DMS114 treated with DMSO at 0.1 percent for 48 hours (cell line): ENCODE measurements at regions not wholly inside any gene's neighbourhood (a gene's known extent, or its start where the extent isn't known, plus 50 kb on each side); places are given as distances from the start of the nearest gene placed in this dataset.
"Not testable (repeated sequence)": the region's sequence is repeated elsewhere in the genome, so short reads cannot be mapped to it uniquely, and the experiment has no call there.

Experiments used
- DNase-seq: peaks from one replicate; lab custom pipeline; 2025; ENCODE audit not compliant: unreplicated experiment; lab: John Stamatoyannopoulos, UW

- no peak for DNase-seq
Observed at GRCh38 chrX:74180716-74181115, 123.3 kb upstream of the ZCCHC13 start.

- DNase-seq = no peak
Observed at GRCh38 chrX:74179990-74180389, 124.0 kb upstream of the ZCCHC13 start.

- DNase-seq = no peak
Observed at GRCh38 chrX:74179499-74179898, 124.5 kb upstream of the ZCCHC13 start.

- DNase-seq = no peak
Observed at GRCh38 chrX:74179071-74179470, 124.9 kb upstream of the ZCCHC13 start.

GRCh38 chrX:74178536-74178935 is 125.4 kb upstream of the ZCCHC13 start:
- no peak for DNase-seq

- no peak for DNase-seq
Observed at GRCh38 chrX:74171465-74171864, 132.5 kb upstream of the ZCCHC13 start.

DNA sequence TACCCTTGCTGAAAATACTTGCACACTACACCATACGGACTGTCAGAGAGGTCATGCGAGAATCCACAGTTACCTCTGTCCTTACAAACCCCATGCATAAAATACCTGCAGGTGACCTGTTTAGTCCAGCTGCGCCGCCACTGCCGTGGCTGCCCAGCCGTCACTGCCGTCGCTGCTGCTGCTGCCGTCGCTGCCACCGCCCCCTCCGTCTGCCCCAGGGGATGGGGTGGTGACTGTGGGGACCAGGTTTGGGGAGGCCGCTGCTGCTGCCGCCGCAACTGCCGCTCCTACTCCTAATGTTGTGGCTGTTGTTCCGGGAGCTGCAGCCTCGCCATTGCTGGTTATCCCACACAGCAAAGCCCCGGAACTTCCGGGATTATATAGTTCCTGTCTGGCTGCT is 141.8 kb upstream of the ZCCHC13 start:
- DNase-seq = no peak

DNA sequence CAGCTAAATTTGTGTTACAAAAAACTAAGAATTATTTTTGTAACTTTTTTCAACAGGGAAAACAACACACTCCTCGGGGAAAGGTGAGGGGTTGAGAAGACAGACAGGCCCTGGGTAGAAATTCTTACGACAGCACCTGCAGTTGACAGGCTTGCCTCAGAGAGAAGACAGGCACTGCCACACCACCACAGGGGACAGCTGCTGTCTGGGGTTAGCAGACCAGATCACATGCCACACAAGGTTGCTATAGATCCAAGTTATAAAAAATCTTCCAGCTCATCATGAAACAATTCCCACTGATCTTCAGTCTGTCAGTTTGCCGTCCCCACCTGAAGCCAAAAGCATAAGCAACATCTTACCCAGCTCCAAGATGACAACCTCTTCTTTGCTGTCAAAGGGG is 143.2 kb upstream of the ZCCHC13 start:
- no peak for DNase-seq

DNA sequence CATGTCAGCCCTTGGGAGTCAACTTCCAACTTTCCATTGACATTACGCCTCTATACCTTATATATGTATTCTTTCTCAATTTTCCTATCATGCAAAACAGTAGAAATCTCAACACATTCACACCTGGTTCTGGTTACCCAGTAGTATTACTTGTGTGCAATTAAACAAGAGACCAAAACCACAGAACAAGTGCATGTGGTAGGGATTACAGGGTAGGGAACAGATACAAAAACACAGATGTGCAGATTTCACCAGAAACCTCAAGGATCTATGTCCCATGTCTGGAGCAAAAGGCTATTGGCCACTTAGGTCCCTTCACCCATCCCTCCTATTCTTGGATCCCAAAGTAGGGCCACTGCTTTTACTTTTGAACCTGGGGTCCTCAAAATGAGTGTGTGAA is 143.6 kb upstream of the ZCCHC13 start:
- no peak for DNase-seq

DNA sequence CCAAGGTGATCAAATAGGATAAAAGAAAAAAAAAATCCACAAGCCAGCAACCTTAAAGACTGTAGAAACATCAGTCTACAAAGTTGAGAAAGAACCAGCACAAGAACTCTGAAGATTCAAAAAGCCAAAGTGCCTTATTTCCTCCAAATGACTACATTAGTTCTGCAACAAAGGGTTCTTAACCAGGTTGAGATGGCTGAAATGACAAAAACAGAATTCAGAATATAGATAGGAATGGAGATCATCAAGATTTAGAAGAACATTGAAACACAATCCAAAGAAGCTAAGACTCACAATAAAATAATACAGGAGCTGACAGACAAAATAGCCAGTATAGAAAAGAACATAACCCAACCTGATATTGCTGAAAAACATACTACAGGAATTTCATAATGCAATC is 156.5 kb upstream of the ZCCHC13 start:
- no peak for DNase-seq

DNA sequence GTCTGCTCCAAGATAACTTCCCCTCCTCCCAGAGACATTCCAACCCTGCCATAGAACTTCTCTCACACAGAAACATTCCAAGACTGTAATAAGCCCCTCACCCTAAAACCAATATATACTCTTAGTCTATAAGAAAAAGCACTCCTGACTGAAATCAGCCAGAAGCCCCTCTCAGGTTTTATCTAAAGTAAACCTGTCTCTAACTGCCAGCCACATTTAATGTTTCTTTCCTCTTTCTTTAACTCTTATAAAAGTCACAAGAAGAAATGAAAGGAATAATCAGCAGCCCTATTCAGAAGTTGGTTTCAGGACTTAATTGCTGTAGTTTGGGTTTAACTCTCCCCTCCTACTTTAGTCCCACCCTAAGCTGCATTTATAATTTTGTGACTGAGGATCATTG is 165.0 kb upstream of the ZCCHC13 start:
- DNase-seq = no peak

- DNase-seq = peak; percentile 55
Observed at GRCh38 chrX:74133156-74133796, 170.7 kb upstream of the ZCCHC13 start.

DNA sequence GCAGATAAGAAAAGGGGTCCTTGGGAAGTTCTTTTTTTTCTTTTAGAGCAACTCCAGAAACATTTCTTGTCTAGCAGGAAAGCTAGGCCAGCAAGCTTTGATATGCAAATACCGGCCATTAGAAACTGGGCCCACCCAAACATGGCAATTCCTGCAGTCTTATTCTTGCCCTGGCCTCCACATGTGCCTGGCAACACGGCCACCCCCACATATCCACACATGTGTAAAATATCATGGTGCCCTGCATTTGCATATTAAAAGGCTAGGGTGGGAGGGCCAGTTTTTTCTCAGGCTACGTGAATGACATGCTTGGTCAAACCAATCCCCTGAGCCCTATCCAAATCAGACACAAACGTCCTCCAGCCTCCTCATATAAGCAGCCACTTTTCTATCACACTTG is 171.7 kb upstream of the ZCCHC13 start:
- DNase-seq = no peak

DNA sequence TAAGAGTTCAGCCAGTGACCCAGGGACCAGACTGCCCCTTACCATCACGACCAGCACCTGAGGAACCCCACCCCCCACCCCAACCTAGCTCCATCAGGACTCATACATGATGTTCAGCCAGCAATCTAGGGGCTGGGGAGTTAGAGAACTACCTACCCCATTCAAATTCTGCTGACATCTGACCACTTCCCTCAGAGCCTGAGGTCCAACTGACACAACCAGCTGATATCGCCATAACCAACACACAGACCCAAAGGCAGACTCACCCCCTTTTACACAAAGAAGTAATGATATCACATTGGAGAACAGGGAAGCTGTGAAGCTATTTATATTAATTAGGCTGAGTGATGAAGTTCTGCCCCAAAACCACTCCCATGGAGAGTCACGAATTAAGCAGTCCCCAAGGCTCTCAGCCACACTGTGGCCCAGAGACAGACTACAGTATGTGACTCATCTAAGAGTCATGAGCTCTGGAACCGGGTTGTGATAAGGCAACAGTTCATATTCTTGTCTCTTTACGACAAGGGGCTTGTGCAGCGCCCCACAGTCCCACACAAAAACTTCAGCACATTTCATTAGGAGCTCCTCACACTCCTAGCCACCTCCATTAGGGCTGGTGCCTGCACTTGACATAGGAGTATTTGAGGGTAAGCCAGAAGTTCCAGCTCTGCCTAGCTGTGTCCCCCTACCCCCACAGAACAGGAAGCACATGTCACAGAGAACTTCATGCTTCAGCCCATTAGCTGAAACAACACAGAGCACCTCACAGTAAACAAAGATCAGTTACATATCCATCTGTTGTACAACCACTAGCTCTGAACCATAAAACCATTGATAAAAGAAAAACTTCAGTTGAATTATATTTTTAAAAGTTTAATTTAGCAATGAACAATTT is 184.7 kb upstream of the ZCCHC13 start:
- no peak for DNase-seq

GRCh38 chrX:74117962-74118902 is 185.7 kb upstream of the ZCCHC13 start:
- no peak for DNase-seq

DNA sequence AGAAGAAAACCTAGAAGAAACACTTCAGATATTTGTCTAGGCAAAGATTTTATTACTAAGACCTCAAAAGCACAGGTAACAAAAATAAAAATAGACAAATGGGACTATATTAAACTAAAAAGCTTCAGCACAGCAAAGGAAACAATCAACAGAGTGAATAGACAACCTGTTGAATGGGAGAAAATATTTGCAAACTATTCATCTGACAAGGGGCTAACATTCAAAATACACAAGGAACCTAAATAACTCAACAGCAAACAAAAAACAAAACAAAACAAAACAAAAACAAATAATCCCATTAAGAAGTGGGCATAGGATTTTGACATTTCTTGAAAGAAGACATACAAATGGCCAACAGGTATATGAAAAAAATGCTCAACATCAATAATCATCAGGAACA is 192.7 kb upstream of the ZCCHC13 start:
- DNase-seq = no peak

DNA sequence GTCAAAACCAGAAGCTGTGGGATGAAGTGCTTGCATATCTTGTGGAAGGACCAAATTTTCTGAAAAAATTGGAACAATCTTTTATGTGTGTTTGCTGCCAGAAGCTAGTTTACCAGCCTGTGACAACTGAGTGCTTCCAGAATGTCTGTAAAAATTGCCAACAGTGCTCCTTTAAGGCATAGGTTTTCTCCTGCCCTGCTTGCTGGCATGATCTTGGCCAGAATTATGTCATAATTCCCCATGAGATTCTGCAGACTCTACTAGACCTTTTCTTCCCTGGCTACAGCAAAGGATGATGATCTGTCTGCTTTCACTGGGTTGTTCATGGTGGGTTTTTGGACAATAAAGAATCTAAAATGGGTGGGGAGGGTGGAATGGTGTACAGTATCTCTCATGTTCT is 196.3 kb upstream of the ZCCHC13 start:
- DNase-seq = no peak

GRCh38 chrX:74104356-74105015 is 199.5 kb upstream of the ZCCHC13 start:
- DNase-seq = no peak

GRCh38 chrX:74098407-74098806 is 205.6 kb upstream of the ZCCHC13 start:
- not testable (repeated sequence) for DNase-seq

- no peak for DNase-seq
Observed at GRCh38 chrX:74090049-74090448, 213.9 kb upstream of the ZCCHC13 start.
